Esophagus squamous epithelium (tissue), 5 donors: ENCODE measurements at regions not wholly inside any gene's neighbourhood (a gene's known extent, or its start where the extent isn't known, plus 50 kb on each side); places are given as distances from the start of the nearest gene placed in this dataset.

Source experiments
- DNase-seq: peaks from one replicate; lab custom pipeline; 2025; lab: John Stamatoyannopoulos, UW
- H3K27ac ChIP-seq, 4 donors: fragments of 200-600 bp; sonication (generic); one replicate each; pipeline ENCODE4 v1.5.1; 2016 to 2019; ENCODE audit warnings: mild to moderate bottlenecking in 1 of 4
- H3K27me3 ChIP-seq, 4 donors: fragments of 200-600 bp; sonication (generic); 1 replicate in 3 of 4; 2 replicates in 1 of 4; pipeline versions ENCODE4 v1.5.1 to v1.6.0; 2017 to 2021; ENCODE audit warnings: antibody characterized with exemption in 1 of 4
- H3K36me3 ChIP-seq, 3 donors: fragments of 200-600 bp; sonication (generic); one replicate each; pipeline ENCODE4 v1.5.1; 2016 to 2019
- H3K4me1 ChIP-seq, 3 donors: fragments of 200-600 bp; sonication (generic); one replicate each; pipeline ENCODE4 v1.5.1; 2017 to 2019
- H3K4me3 ChIP-seq, 4 donors: fragments of 200-600 bp; sonication (generic); 1 replicate in 3 of 4; 2 replicates in 1 of 4; pipeline ENCODE4 v1.5.1; 2016 to 2019; ENCODE audit warnings: mild to moderate bottlenecking in 2 of 4, moderate library complexity in 1 of 4
- H3K9me3 ChIP-seq, 3 donors: fragments of 200-600 bp; sonication (generic); one replicate each; pipeline ENCODE4 v1.5.1; 2016 to 2019
- CTCF ChIP-seq, 6 experiments: fragments of 450-650 bp in 4 of 6; fragments of 200-600 bp in 2 of 6; sonication (generic) in 2 of 6; IDR thresholded peaks; one replicate each; pipeline ENCODE4 v1.5.1; 2016 to 2019; ENCODE audit warnings: antibody characterized with exemption in 6 of 6, mild to moderate bottlenecking in 4 of 6, moderate library complexity in 4 of 6
- POLR2A ChIP-seq, 4 donors: fragments of 450-650 bp; IDR thresholded peaks; one replicate each; pipeline ENCODE4 v1.6.1; 2017; ENCODE audit warnings: antibody characterized with exemption in 4 of 4, mild to moderate bottlenecking in 4 of 4, moderate library complexity in 3 of 4
- WGBS, 2 donors: methylation state at CpG; one replicate each; pipeline ENCODE4 v1.1.5; 2018; 5-methylcytosine and 5-hydroxymethylcytosine counted together
- intact Hi-C: fragments of 100-400 bp; cut with DNase I; formaldehyde crosslinking; loops from one replicate; pipeline ENCODE4 v1.15.0; 2022
- donor health status: DM: yes; HTN: yes; CAD: no.

GRCh38 chr10:131842351-131843088, 58.3 kb upstream of the PPP2R2D start:
- Histone ChIP-seq H3K9me3 (no peaks in the 10 kb centered on the region), H3K27me3 (peaks cover 0 to 16% (median 0%) of the 10 kb centered on the region in 4 donors), H3K36me3 (no peaks in the 10 kb centered on the region), H3K4me3 (no peak overlapping the region), H3K27ac (no peak overlapping the region), H3K4me1 (no peaks in the 10 kb centered on the region)
- TF ChIP-seq CTCF (IDR thresholded peaks at IDR 0.05) (no peak), POLR2A (IDR thresholded peaks at IDR 0.05) (no peak)
- intact Hi-C loops: no loop called here
- DNase-seq: no peak
- WGBS, 2 donors: 58 to 83% methylated on average over 1 to 6 of the region's 14 CpGs

GRCh38 chr10:131843089-131843595, 57.7 kb upstream of the PPP2R2D start:
- TF ChIP-seq POLR2A (IDR thresholded peaks at IDR 0.05) (no peak), CTCF (IDR thresholded peaks at IDR 0.05) (no peak)
- WGBS, 2 donors: 96 to 100% methylated on average over 3 to 4 of the region's 8 CpGs
- peaks cover 0 to 16% (median 0%) of the 10 kb centered on the region in 4 donors for H3K27me3 ChIP-seq
- H3K27ac ChIP-seq: no peak overlapping the region
- H3K4me1 ChIP-seq: no peaks in the 10 kb centered on the region
- no peaks in the 10 kb centered on the region for H3K36me3 ChIP-seq
- intact Hi-C loops: no loop called here
- no peak for DNase-seq
- H3K4me3 ChIP-seq: no peak overlapping the region
- H3K9me3 ChIP-seq: no peaks in the 10 kb centered on the region

- DNase-seq: no peak
- no peak for TF ChIP-seq POLR2A (IDR thresholded peaks at IDR 0.05)
- no peak for TF ChIP-seq CTCF (IDR thresholded peaks at IDR 0.05)
- no peak overlapping the region for H3K4me3 ChIP-seq
- H3K9me3 ChIP-seq: no peaks in the 10 kb centered on the region
- H3K4me1 ChIP-seq: no peaks in the 10 kb centered on the region
- H3K27me3 ChIP-seq: peaks cover 0 to 16% (median 0%) of the 10 kb centered on the region in 4 donors
- intact Hi-C loops: no loop called here
- no peaks in the 10 kb centered on the region for H3K36me3 ChIP-seq
- WGBS, 2 donors: 89 to 93% methylated on average over 6 to 8 of the region's 16 CpGs
- no peak overlapping the region for H3K27ac ChIP-seq
Observed at GRCh38 chr10:131843881-131844284, 56.9 kb upstream of the PPP2R2D start.

GRCh38 chr10:131844529-131845084, 56.2 kb upstream of the PPP2R2D start:
- H3K4me3 ChIP-seq: no peak overlapping the region
- TF ChIP-seq POLR2A (IDR thresholded peaks at IDR 0.05) (no peak), CTCF (IDR thresholded peaks at IDR 0.05) (no peak)
- DNase-seq: no peak
- peaks cover 0 to 16% (median 0%) of the 10 kb centered on the region in 4 donors for H3K27me3 ChIP-seq
- no peaks in the 10 kb centered on the region for H3K9me3 ChIP-seq
- intact Hi-C loops: no loop called here
- WGBS, 2 donors: 84 to 86% methylated on average over 22 of the region's 22 CpGs
- H3K27ac ChIP-seq: no peak overlapping the region
- H3K4me1 ChIP-seq: no peaks in the 10 kb centered on the region
- no peaks in the 10 kb centered on the region for H3K36me3 ChIP-seq
